ENCODE measurements at regions not wholly inside any gene's neighbourhood (a gene's known extent, or its start where the extent isn't known, plus 50 kb on each side); places are given as distances from the start of the nearest gene placed in this dataset.

DNA sequence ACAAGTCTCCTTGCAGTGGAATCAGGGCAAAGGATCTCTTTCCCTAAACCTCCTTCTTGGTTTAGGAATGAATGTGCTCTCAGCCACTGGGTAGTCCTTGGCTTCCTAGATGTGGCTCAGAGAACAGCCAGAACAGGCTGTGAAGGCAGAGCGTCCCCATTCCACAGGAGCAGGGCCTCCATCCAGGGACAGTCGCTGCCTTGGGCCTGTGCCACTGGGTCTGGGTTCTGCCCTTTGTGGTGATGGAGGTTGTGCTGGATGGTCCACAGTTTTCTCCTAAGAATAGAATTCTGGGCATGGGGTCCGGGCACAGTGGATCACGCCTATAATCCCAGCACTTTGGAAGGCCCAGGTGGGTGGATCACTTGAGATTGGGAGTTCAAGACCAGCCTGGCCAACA is 516.5 kb upstream of the RAB6C start:
- Histone ChIP-seq H4K20me1 (ENCODE audit: low read depth, low read length) (no peaks in the 10 kb centered on the region), H3K4me2 (ENCODE audit: low read depth, low read length, poor library complexity, severe bottlenecking) (no peak overlapping the region), H3K79me2 (ENCODE audit: insufficient read depth, low read length) (no peaks in the 10 kb centered on the region), H3F3A (ENCODE audit: insufficient read depth) (no peaks in the 10 kb centered on the region), H3K27ac (ENCODE audit: low read depth, low read length) (no peak overlapping the region), H3K4me3 (ENCODE audit: insufficient read depth, low read length, poor library complexity, severe bottlenecking) (no peak overlapping the region), H3K9me2 (replicated peaks; ENCODE audit: insufficient read depth, low read length) (no peaks in the 10 kb centered on the region), H2AFZ (ENCODE audit: low read depth, low read length, severe bottlenecking) (no peak overlapping the region), H3K36me3 (ENCODE audit: low read length) (no peaks in the 10 kb centered on the region), H3K9ac (ENCODE audit: low read length) (no peak overlapping the region), H3K27me3 (ENCODE audit: low read length) (no peaks in the 10 kb centered on the region), H3K9me3 (ENCODE audit: insufficient read depth, low read length) (no peaks in the 10 kb centered on the region)
- TF ChIP-seq EZH2phosphoT487 (conservative IDR thresholded peaks at IDR 0.05; ENCODE audit: low read length), result no peak
- TF ChIP-seq, protein P1, sequence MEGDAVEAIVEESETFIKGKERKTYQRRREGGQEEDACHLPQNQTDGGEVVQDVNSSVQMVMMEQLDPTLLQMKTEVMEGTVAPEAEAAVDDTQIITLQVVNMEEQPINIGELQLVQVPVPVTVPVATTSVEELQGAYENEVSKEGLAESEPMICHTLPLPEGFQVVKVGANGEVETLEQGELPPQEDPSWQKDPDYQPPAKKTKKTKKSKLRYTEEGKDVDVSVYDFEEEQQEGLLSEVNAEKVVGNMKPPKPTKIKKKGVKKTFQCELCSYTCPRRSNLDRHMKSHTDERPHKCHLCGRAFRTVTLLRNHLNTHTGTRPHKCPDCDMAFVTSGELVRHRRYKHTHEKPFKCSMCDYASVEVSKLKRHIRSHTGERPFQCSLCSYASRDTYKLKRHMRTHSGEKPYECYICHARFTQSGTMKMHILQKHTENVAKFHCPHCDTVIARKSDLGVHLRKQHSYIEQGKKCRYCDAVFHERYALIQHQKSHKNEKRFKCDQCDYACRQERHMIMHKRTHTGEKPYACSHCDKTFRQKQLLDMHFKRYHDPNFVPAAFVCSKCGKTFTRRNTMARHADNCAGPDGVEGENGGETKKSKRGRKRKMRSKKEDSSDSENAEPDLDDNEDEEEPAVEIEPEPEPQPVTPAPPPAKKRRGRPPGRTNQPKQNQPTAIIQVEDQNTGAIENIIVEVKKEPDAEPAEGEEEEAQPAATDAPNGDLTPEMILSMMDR (IDR thresholded peaks at IDR 0.05; ENCODE audit: insufficient read depth, low read length, poor library complexity, severe bottlenecking), result no peak

DNA sequence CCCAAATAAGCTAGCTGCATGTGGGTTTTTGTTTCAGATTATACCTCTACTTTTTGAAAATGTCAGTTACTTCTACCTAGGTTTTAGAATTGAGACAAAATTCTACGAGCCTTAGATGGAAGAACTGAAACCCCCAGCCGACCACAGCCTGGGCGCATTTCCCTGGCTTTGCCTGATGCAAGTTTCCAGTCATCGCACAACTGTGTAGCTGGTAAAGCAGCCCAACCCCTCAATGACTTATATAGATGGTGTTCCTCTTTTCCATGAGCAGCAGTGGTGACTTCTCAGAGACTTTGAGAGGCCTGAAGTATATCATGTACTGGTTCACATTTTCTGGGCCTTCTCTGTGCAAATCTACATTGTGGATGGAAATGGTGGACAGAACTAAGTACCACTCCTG is 515.4 kb upstream of the RAB6C start:
- Histone ChIP-seq H3K36me3 (ENCODE audit: low read length) (no peaks in the 10 kb centered on the region), H3K9me2 (replicated peaks; ENCODE audit: insufficient read depth, low read length) (no peaks in the 10 kb centered on the region), H3K4me2 (ENCODE audit: low read depth, low read length, poor library complexity, severe bottlenecking) (no peak overlapping the region), H3F3A (ENCODE audit: insufficient read depth) (no peaks in the 10 kb centered on the region), H2AFZ (ENCODE audit: low read depth, low read length, severe bottlenecking) (no peak overlapping the region), H4K20me1 (ENCODE audit: low read depth, low read length) (no peaks in the 10 kb centered on the region), H3K4me3 (ENCODE audit: insufficient read depth, low read length, poor library complexity, severe bottlenecking) (no peak overlapping the region), H3K27ac (ENCODE audit: low read depth, low read length) (no peak overlapping the region), H3K27me3 (ENCODE audit: low read length) (no peaks in the 10 kb centered on the region), H3K9me3 (ENCODE audit: insufficient read depth, low read length) (no peaks in the 10 kb centered on the region), H3K79me2 (ENCODE audit: insufficient read depth, low read length) (no peaks in the 10 kb centered on the region), H3K9ac (ENCODE audit: low read length) (no peak overlapping the region)
- TF ChIP-seq, protein P1 (IDR thresholded peaks at IDR 0.05; ENCODE audit: insufficient read depth, low read length, poor library complexity, severe bottlenecking), result no peak
- TF ChIP-seq EZH2phosphoT487 (conservative IDR thresholded peaks at IDR 0.05; ENCODE audit: low read length), result no peak

DNA sequence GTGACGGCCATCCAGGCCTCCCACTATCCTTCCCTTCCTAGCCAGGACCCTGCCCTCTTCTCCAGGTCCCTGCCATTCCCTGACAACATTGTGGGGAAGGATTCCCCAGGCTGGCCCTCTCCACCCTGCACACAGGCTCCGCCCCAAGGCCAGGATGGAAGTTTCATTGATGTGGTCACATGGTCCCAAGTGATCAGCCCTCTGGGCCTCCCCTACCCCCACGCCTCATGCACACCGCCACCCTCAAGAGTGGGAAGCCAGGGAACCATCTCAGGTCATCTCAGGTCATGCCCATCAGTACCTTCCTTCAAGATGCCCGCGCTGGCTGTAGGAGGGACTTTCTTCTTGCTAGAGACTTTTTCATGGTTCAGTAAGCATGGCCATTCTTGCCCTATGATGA is 514.8 kb upstream of the RAB6C start:
- Histone ChIP-seq H2AFZ (ENCODE audit: low read depth, low read length, severe bottlenecking) (no peak overlapping the region), H3K27me3 (ENCODE audit: low read length) (no peaks in the 10 kb centered on the region), H4K20me1 (ENCODE audit: low read depth, low read length) (no peaks in the 10 kb centered on the region), H3K9ac (ENCODE audit: low read length) (no peak overlapping the region), H3F3A (ENCODE audit: insufficient read depth) (no peaks in the 10 kb centered on the region), H3K4me2 (ENCODE audit: low read depth, low read length, poor library complexity, severe bottlenecking) (no peak overlapping the region), H3K79me2 (ENCODE audit: insufficient read depth, low read length) (no peaks in the 10 kb centered on the region), H3K27ac (ENCODE audit: low read depth, low read length) (no peak overlapping the region), H3K9me2 (replicated peaks; ENCODE audit: insufficient read depth, low read length) (no peaks in the 10 kb centered on the region), H3K36me3 (ENCODE audit: low read length) (no peaks in the 10 kb centered on the region), H3K9me3 (ENCODE audit: insufficient read depth, low read length) (no peaks in the 10 kb centered on the region), H3K4me3 (ENCODE audit: insufficient read depth, low read length, poor library complexity, severe bottlenecking) (no peak overlapping the region)
- no peak for TF ChIP-seq EZH2phosphoT487 (conservative IDR thresholded peaks at IDR 0.05; ENCODE audit: low read length)
- TF ChIP-seq, protein P1 (IDR thresholded peaks at IDR 0.05; ENCODE audit: insufficient read depth, low read length, poor library complexity, severe bottlenecking), result no peak

DNA sequence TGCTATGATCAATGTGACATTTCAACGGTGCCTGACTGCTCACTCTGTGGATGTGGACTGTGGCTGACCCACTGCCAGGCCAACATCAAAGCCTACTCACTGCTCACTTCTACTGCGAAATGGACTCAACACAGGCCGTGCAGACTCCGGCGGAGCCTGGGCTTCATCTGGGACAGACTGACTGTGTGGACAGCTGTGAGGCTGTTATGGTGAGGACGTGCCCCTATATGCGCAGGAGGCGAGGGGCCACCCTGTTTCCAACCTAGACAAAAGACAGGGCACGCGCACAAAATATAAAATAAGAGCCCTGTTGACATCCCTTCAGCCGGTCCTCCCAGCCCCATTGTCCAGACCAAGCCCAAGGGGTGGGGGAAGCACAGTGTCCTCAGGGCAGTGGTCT is 514.4 kb upstream of the RAB6C start:
- Histone ChIP-seq H3K4me3 (ENCODE audit: insufficient read depth, low read length, poor library complexity, severe bottlenecking) (no peak overlapping the region), H3K4me2 (ENCODE audit: low read depth, low read length, poor library complexity, severe bottlenecking) (no peak overlapping the region), H3K9me3 (ENCODE audit: insufficient read depth, low read length) (no peaks in the 10 kb centered on the region), H3K27me3 (ENCODE audit: low read length) (no peaks in the 10 kb centered on the region), H3K9me2 (replicated peaks; ENCODE audit: insufficient read depth, low read length) (no peaks in the 10 kb centered on the region), H3F3A (ENCODE audit: insufficient read depth) (no peaks in the 10 kb centered on the region), H3K9ac (ENCODE audit: low read length) (no peak overlapping the region), H3K27ac (ENCODE audit: low read depth, low read length) (no peak overlapping the region), H3K79me2 (ENCODE audit: insufficient read depth, low read length) (no peaks in the 10 kb centered on the region), H3K36me3 (ENCODE audit: low read length) (no peaks in the 10 kb centered on the region), H4K20me1 (ENCODE audit: low read depth, low read length) (no peaks in the 10 kb centered on the region), H2AFZ (ENCODE audit: low read depth, low read length, severe bottlenecking) (no peak overlapping the region)
- no peak for TF ChIP-seq EZH2phosphoT487 (conservative IDR thresholded peaks at IDR 0.05; ENCODE audit: low read length)
- TF ChIP-seq, protein P1 (IDR thresholded peaks at IDR 0.05; ENCODE audit: insufficient read depth, low read length, poor library complexity, severe bottlenecking), result no peak
